ENCODE measurements at regions not wholly inside any gene's neighbourhood (a gene's known extent, or its start where the extent isn't known, plus 50 kb on each side); places are given as distances from the start of the nearest gene placed in this dataset.

DNA sequence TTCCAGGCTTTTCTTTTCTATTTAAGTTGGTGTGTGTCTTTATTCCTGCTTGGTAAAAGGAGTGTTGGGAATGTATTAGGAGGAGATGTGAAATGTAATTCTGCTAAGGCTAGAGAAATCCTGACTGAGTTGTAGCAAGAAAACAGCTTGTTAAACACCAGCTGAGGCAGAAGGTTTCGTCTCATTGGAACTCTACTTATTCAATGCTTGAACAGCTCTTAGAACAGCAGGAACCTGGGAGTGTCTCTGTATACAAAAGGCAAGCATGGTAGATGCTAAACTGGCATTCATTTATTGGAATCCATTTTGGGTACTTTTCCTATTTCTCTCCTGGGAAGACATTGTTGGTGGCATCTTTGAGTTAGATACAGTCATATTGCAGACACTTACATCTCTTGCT lies 280.9 kb downstream of the HRH4 start:
- no peak for DNase-seq

DNA sequence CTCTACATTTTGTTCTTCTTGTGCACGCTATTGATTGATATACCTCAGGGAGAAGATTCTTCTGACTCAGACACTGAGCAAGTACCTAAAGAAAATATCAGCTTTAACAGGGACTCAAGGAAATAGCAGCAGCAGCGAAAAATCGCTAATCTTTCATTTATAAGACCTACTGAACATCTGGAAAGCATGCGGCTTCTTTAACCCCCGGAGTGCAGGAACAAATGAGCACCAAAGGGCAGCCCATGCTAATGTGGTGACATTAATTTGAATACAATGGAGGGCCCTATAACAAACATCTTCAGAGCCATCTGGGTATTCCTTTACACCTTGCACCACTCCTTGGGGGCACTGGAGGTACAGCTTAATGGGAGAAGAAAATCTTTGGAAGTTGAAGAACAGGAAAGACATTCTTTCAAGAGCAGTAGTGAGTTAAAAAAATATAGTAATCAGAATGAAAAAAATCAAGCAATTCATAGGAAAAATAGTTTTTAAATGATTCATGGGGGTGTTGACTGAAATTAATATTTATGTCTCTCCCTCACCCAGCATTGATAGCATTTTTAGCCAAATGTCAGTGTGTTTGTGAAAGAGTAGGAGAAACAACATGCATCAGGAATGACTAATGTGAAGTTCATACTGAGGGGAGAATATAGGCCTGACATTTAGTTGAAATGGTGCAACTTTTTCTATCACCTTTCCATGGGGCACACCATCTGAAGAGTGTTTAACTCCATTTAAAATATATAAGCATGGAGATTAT lies 281.7 kb downstream of the HRH4 start:
- DNase-seq, result no peak

DNA sequence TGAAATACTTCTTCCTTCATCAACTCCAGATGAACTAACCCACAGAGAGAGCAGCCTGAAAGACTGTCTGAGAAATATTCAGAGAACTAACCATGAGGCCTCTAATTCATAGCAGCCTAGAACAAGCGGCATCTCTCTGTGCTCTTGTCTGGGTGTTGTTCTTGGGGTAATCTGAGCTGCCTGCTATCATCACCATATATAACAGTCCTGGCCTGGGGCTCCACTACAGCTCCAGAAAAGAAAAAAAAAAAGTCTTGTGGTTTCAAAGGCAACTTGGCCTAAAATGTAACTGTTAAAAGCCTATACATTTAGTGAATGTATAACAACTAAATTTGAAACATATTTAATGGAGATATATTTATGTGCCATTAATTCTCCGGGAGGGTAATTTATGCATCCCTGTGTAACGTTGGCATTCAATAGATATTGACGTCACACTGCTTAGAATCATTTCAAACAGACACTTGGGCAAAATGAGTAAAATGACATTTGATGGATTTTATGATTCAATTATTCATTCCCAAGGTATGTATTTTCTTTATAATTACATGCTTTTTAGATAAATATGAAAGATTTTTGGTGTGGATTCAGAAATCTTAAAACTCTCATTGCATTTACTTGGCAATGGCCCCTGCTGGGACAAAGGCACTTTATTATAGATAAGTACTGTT lies 294.3 kb downstream of the HRH4 start:
- DNase-seq, result no peak

DNA sequence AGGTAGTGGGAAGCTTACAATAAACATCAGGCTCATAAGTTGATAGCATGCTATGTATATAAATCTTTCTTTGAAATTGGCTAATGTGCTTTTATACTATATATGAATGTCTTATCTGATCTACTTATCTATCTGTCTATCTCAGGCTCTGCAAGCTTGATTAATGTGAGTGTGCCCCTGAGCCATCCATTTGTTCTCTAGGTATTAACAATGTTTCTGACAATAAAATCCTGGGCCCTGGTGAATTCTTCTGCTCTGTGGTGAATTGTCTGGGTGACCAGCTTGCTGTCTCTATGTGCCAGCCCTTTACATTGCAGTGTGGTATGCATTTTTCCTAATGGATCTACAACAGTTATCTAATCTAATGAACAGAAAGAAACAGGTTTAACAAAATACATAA lies 295.9 kb downstream of the HRH4 start:
- no peak for DNase-seq

DNA sequence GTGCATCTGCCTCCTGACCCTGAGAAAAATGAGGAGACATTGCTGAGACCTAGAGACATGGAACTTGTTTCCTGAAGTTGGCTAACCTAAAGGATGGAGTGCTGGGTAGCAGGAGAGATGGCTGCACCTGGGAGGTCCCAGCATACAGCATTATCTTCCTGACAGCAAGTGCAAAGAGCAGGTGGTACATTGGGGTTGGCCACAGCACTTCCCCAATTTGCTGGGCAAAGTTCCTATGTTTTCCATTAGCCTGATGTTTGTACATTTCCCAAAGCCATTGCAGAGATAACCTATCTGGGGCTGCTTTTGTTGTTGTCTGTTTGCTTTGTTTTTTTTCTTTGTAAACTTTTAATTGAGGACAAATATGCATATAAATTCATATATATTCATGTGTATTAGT lies 296.7 kb downstream of the HRH4 start:
- no peak for DNase-seq

DNA sequence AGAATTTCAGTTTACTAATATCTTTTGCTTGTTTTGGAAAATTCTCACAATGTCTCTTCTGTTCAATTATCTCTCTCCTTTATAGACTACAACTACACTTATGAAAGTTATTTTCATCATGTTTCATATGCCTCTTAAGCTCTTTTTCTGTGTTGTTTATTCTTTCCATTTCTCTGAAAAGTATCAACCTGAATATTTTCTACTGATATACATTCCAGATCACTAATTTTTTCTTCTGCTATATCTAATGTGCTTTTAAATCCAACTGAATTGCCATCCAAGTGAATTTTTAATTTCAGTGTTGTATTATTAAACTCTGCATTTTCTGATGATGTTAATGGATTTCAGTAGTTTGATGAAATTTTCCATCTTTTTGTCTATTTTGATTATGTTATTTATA lies 301.3 kb downstream of the HRH4 start:
- no peak for DNase-seq

DNA sequence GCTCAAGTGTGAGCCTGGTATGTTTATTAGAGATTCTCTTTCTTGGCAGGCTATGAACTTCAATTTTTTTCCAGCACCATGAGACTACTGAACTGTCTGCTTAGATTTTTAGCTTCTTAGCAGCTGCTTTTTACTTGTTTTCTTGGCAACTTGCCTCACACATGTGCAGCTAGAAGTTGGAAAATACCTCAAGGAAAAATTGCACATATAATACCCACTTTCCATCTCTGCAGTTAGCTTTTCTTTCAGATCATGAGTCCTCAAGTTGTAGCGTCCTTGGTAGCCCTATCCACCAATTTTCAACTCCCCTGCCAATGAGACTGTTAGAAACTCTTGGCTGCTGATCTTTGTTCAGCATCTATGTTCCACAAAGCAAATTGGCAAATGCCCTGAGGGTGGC lies 302.1 kb downstream of the HRH4 start:
- DNase-seq, result no peak

DNA sequence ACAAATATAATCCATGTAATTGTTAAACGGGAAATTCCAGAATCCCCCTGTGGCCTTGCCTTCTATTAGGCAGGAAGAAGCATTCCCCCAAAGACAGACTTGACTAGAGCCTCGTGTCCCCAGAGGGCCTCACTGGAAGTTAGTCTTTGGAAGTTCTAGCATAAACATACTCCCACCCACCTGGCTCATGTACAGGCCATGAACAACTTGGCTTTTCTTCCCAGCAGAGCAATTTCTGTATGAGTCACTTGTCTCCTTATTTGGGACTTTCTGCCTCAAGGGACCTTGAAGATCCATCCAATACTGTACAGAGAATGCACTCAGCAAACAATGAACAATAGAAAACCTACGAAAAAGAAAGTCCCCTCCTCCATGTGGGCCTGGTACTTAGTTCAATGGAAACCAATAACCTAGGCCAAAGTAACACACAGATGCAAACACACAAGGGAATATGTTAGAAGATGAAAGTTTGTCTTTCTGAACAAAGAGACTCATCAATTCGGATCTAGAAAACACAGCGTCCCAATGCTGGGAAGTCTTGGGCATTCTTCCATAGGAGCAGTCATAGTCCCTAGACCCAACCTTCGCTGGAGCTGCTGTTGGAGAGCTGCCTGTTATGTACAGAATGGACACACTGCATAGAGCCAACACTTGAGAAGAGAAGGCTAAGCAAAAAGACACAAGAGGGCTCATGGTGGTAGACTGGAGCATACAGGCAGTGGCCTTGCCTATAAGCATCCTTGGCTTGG lies 303.5 kb downstream of the HRH4 start:
- no peak for DNase-seq

DNA sequence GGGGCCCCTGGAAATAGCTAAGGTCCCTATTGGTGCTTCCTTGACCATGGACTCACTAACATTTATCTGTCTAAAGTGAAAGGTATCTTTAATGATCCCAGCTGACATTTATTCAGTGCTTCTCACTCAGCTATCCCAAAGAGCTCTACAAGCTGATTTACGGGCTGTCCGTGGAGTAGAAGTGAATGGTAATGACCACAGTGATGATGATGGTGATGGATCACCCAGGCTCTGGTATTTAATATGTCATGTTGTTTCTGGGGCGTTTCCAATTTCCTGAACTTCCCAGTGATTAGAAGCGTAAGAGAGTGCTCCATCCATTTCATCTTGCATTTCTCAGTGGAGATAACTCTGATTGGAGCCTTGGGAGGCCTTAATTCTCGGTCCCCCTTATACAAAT lies 304.3 kb downstream of the HRH4 start:
- no peak for DNase-seq

DNA sequence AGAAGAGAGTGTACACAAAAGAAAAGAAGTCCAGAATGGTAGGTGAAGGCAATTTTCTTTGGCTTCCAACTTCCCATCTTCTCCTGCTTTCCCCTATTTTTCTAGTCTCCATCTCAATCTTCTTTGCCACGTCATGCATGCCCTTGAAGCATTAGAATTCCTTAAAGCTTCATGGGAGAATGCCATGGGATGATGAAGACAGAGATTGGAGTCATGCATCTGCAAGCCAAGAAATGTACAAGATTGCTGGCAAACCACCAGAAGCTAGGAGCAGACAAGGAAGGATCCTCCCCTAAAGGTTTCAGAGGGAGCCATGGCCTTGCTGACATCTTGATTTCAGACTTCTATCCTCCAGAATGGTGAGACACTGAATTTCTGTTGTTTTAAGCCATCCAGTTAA lies 305.9 kb downstream of the HRH4 start:
- DNase-seq, result no peak

DNA sequence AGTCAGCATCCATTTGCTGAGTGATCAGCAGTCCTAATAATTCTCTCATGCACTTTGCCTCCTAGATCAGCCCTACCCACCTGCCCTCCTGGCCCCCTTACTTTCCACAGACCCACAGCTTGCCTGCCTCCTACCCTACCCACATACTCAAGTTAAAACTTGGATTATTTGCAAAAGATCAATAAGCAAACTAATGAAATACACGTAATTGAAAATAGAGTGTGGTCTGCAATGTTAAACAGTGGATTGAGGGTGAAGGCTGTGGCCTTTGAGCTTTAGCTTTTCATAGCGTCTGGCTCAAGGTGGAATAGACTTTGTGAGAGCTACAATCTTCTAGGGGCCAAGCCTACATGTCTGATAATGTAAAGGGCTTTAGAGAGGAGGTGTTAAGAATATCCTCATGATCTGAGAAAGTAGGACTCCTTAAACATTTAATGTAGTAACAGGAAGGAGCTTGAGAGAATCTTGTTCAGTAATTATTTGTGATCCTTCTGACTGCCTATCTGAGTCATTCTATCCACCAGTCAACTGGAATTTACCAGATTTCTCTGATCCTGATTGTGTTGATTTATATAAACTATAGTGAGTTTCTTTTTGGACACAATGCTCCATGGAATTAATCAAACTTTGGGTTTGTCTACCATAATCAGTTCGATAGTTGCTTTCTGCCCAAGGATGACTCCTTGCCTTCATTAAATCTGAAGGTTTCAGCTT lies 310.0 kb downstream of the HRH4 start:
- DNase-seq, result no peak

DNA sequence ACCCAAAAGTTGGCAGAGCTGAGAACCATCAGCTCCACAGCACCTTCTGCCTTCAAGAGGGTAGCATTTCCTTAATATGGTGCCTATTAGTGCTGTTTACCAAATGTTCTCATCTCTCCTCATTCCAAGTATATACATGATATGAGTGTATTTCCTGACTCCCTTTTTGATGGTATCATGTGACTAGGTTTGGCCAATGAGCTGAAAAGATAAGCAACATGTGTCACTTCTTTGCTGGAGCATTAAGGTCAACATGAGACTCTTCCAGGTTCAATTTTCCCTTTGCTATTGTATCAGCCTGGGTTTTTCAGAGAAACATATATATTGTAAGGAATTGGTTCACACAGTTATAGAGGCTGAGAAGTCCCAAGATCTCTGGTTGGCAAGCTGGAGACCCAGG lies 310.9 kb downstream of the HRH4 start:
- no peak for DNase-seq

DNA sequence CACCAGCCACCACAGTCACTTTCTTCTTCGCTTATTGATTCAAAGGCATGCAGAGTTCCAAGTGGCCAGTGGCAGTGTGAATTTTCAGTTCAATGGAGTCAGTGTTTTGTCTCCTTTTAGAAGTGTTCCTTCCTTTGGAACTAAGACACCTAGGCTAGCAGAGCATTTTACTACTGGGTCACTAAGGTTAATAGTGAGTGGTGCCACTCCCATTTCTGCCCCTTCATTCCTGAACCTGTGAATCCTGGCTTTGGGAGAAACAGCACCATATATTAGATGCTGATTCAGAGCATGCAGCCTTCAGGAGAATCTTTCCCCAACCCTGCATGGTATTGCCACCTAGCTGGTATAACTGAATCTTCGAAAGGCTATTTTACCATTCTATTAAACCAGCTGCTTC lies 312.7 kb downstream of the HRH4 start:
- no peak for DNase-seq

DNA sequence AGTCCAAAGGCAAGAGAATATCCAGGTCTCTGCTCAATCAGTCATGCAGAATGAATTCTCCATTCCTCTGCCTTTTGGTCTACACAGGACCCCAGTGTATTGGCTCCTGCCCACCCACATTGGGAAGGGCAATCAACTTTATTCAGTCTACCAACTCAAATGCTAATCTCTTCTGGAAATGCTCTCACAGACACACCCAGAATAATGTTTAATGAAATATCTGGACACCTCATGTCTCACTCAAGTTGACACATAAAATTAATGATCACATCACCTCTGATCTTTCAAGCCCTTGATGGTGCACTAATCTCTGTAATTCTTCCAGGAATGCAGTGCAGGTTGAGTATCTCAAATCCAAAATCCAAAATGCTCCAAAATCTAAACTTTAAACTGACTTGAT lies 315.6 kb downstream of the HRH4 start:
- no peak for DNase-seq

DNA sequence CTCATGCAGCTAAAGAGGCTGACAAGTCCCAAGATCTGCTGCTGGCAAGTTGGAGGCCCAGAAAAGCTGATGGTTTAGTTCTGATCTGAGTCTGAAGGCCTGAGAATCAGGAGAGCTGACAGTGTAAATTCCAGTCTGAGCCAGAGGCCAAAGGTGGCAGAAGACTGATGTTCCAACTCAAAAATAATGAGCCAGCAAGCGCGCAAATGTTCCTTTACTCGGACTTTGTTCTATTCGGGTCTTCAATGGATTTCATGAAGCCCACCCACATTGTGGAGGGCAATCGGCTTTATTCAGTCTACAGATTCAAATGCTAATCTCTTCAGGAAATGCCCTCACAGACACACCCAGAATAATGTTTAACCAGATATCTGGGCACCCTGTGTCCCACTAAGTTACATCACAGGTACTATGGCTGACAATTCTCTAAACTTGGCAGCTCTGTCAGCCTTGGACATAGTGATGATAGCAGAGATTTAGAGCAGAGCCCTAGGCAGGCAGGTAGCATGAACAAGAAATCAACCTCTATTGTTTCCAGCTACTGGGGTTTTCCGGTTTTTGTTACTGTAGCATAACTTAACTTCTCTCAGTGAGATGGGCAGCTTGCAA lies 318.5 kb downstream of the HRH4 start:
- DNase-seq, result no peak

DNA sequence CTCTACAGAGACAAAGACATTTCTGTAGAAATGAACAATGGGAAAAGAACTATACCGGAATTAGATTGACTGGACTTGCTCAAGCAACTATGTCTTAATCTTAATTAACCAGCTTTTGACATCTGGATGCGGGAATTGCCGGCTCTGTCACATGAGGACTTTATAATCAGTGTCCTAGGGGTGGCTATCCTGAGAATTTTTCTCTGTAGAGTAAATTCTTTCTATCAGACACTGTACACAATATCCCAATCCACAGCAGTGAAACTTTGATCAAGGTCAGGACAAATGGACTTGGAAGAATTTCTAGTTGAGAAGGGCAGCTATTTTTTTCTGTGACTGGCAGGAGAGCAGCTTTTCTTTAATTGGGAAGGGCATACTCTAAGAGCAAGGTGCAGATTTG lies 322.1 kb downstream of the HRH4 start:
- DNase-seq, result no peak

DNA sequence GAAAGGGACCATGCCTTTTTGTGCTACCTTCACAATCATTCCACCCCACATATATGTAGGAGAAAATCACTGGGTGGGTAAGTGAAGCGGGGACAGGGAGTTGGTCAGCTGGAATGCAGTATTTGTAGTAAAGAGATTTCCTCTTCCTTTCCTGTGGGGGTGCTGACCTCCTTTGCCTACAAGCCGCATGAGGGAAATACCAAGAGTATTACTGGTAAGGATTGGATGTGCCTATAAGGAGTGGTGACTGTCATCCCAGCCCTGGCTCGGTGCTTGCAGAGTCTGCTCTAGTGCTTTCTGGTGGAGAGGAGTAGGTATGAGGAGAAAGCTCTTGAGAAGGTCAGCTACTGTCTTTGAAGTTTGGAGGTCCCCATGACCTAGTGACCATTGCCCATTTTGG lies 324.6 kb downstream of the HRH4 start:
- DNase-seq, result no peak

DNA sequence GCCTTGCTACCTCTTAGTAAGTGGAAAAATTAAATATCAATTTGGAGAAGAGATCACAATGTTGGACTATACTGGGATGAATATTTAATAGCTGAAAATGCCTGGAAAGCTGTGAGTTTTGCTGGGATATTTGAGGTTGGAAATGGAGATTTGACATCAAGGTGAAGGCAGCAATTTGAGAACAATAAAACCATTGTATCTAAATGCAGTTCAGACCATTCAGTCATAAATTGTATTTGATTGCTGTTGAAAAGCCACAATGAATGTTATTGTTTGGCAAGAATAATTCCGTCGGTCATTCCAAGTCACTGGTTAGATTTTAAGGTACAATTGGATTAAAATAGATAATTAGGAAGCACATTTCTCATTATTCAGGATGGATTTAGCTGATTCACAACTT lies 325.6 kb downstream of the HRH4 start:
- no peak for DNase-seq

DNA sequence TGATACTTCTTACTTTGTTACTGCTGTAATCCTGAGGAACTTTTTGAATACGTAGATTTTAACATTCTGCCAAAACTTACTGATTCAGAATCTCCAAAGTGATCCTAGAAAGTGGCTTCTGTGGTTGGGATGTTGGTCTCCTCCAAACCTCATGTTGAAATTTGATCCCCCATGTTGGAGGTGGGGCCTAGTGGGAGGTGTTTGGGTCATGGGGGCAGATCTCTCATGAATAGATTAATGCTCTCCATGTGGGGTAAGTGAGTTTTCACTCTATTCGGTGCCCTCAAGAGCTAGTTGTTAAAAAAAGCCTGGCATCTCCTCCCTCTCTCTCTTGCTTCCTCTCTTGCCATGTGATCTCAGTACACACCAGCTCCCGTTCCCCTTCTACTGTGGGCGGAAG lies 329.9 kb downstream of the HRH4 start:
- no peak for DNase-seq

DNA sequence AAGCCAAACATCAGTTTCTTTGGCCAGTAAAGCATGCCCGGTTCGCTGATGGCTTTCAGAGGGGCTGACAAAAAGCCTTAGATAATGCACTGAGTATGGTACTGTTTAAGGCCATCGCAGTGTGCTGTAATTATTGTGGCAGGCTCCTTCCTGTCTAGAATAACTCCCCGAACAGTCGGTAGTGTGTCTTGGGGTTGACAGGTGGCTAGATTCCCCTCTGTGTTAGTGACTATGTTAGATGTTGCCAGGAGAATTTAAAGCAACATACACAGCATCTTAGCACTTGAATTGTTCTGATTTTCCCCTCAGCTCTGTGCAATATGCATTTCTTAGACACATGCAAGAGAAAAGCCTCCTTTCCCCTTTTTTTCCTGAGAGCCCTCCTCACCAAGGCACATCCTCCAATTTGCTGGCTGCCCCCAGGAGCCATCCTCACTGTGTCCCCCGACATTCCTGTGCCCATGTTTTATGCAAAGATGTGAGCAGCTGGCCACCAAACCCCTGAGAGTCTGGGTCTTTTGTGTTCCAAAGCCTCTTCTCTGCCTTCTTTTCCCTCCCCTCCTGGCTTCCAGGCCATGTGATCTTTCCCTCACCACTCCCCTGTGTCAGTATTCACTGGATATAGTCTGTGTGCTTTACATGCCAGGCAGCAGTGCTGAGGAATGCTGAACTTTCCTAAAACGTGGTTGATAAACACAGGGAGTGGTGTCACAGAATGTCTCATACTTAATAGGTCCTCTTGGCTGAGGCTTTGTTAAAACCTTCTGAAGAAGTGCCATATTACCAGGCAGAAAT lies 331.5 kb downstream of the HRH4 start:
- no peak for DNase-seq

DNA sequence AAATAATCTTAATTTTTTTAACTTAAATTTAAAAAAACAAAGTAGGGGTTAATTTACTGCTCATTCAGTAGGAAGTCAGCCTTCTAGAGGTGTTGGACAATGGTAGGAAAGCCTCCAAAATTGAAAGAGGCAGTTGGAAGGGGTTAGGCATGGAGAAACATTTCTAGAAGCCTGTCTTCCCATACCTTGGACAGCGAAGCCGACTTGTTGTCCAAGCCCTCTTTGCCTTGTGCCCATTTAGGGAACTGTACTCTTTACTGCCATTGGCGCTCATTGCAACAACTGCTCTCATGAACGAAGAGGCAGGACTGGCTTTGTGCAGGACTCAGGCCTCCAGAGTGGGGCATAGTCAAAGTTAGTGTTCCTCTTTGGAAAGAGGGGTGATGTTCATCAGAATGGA lies 333.3 kb downstream of the HRH4 start:
- no peak for DNase-seq

DNA sequence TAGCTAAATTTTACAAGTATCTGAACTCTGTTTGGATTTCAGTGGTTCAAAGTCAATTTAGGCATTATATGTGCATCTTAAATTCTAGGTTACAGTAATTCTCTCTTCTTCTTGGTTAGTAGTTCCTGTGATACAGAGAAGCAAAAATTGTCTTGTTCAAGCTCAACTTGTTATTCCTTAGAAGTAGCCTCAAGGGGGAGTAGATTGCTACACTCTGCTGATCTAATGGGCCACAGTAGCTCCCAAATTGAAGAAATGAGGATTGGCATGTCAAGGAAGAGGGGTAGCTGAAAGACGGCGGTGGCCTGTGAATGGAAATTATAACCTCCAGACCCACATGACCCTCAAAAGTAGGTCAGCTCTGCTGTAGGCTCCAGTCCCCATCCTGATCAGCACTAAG lies 334.7 kb downstream of the HRH4 start:
- no peak for DNase-seq

Measured in bone marrow (tissue), 2 donors.